ENCODE measurements at regions not wholly inside any gene's neighbourhood (a gene's known extent, or its start where the extent isn't known, plus 50 kb on each side); places are given as distances from the start of the nearest gene placed in this dataset.
"Not testable (repeated sequence)": the region's sequence is repeated elsewhere in the genome, so short reads cannot be mapped to it uniquely, and the experiment has no call there.

GRCh38 chr12:24505366-24506015 lies 443.4 kb downstream of the BCAT1 start:
- Histone ChIP-seq H3K9me1 (ENCODE audit: control insufficient read depth, extremely low read depth, insufficient read depth, low read length) (no peaks in the 10 kb centered on the region), H2AFZ (ENCODE audit: control insufficient read depth, low read length) (no peak overlapping the region), H4K20me1 (ENCODE audit: control insufficient read depth, extremely low read depth, insufficient read depth, low read length) (no peaks in the 10 kb centered on the region), H3K27ac (ENCODE audit: control insufficient read depth, insufficient read depth, low read length) (no peak overlapping the region), H3K4me1 (ENCODE audit: control insufficient read depth, extremely low read depth, insufficient read depth, low read length) (peaks cover 9% of the 10 kb centered on the region), H3K4me3 (ENCODE audit: control insufficient read depth in 2 of 3, extremely low read depth in 1 of 3, insufficient read depth in 2 of 3, low read depth in 1 of 3, low read length in 3 of 3) (no peak overlapping the region), H3K36me3 (ENCODE audit: control insufficient read depth in 2 of 2, extremely low read depth in 1 of 2, insufficient read depth in 2 of 2, low read length in 2 of 2) (no peaks in the 10 kb centered on the region), H3K79me2 (ENCODE audit: control insufficient read depth, insufficient read depth, low read length) (no peaks in the 10 kb centered on the region), H3K9ac (ENCODE audit: control insufficient read depth, extremely low read depth, insufficient read depth, low read length) (no peak overlapping the region), H3K9me3 (ENCODE audit: control insufficient read depth, low read depth, low read length) (no peaks in the 10 kb centered on the region), H3K4me2 (ENCODE audit: control insufficient read depth, extremely low read depth, insufficient read depth, low read depth, low read length) (no peak overlapping the region), H3K27me3 (ENCODE audit: control insufficient read depth, extremely low read depth, insufficient read depth, low read length) (no peaks in the 10 kb centered on the region)
- FAIRE-seq (no peak), DNase-seq (ENCODE audit: low read depth, low spot score) (no peak)
- dilution Hi-C loops (cut with MboI; ENCODE audit: extremely low pct_ligation_motif_present, low sequenced_read_pairs), result no loop called here
- TF ChIP-seq EZH2 (IDR thresholded peaks at IDR 0.05; ENCODE audit: low read length) (no peak), CTCF (optimal IDR thresholded peaks at IDR 0.05 in 1 of 3, IDR thresholded peaks at IDR 0.05 in 1 of 3, conservative IDR thresholded peaks at IDR 0.05 in 1 of 3; ENCODE audit: extremely low read depth in 1 of 3, insufficient read depth in 2 of 3, low read length in 3 of 3) (no peak)

- H3K9me3 ChIP-seq (ENCODE audit: control insufficient read depth, low read depth, low read length); H3K9ac ChIP-seq (ENCODE audit: control insufficient read depth, extremely low read depth, insufficient read depth, low read length); H3K27ac ChIP-seq (ENCODE audit: control insufficient read depth, insufficient read depth, low read length); H3K79me2 ChIP-seq (ENCODE audit: control insufficient read depth, insufficient read depth, low read length); H2AFZ ChIP-seq (ENCODE audit: control insufficient read depth, low read length); dilution Hi-C loops (cut with MboI; ENCODE audit: extremely low pct_ligation_motif_present, low sequenced_read_pairs); H3K9me1 ChIP-seq (ENCODE audit: control insufficient read depth, extremely low read depth, insufficient read depth, low read length); H3K36me3 ChIP-seq (ENCODE audit: control insufficient read depth in 2 of 2, extremely low read depth in 1 of 2, insufficient read depth in 2 of 2, low read length in 2 of 2); H3K4me2 ChIP-seq (ENCODE audit: control insufficient read depth, extremely low read depth, insufficient read depth, low read depth, low read length); H3K27me3 ChIP-seq (ENCODE audit: control insufficient read depth, extremely low read depth, insufficient read depth, low read length); H3K4me3 ChIP-seq (ENCODE audit: control insufficient read depth in 2 of 3, extremely low read depth in 1 of 3, insufficient read depth in 2 of 3, low read depth in 1 of 3, low read length in 3 of 3); H4K20me1 ChIP-seq (ENCODE audit: control insufficient read depth, extremely low read depth, insufficient read depth, low read length); FAIRE-seq; DNase-seq (ENCODE audit: low read depth, low spot score): not testable (repeated sequence)
- peaks cover 24% of the 10 kb centered on the region for H3K4me1 ChIP-seq (ENCODE audit: control insufficient read depth, extremely low read depth, insufficient read depth, low read length)
Observed at GRCh38 chr12:24503477-24503876, 445.4 kb downstream of the BCAT1 start.

- no peak for DNase-seq (ENCODE audit: low read depth, low spot score)
- Histone ChIP-seq H3K36me3 (ENCODE audit: control insufficient read depth in 2 of 2, extremely low read depth in 1 of 2, insufficient read depth in 2 of 2, low read length in 2 of 2) (no peaks in the 10 kb centered on the region), H3K4me2 (ENCODE audit: control insufficient read depth, extremely low read depth, insufficient read depth, low read depth, low read length) (peak overlapping the region; percentile 80), H4K20me1 (ENCODE audit: control insufficient read depth, extremely low read depth, insufficient read depth, low read length) (no peaks in the 10 kb centered on the region), H3K9ac (ENCODE audit: control insufficient read depth, extremely low read depth, insufficient read depth, low read length) (no peak overlapping the region), H3K9me3 (ENCODE audit: control insufficient read depth, low read depth, low read length) (no peaks in the 10 kb centered on the region), H3K27ac (ENCODE audit: control insufficient read depth, insufficient read depth, low read length) (peak overlapping the region; percentile 54), H3K4me1 (ENCODE audit: control insufficient read depth, extremely low read depth, insufficient read depth, low read length) (peaks cover 31% of the 10 kb centered on the region), H3K9me1 (ENCODE audit: control insufficient read depth, extremely low read depth, insufficient read depth, low read length) (no peaks in the 10 kb centered on the region), H3K27me3 (ENCODE audit: control insufficient read depth, extremely low read depth, insufficient read depth, low read length) (no peaks in the 10 kb centered on the region), H3K79me2 (ENCODE audit: control insufficient read depth, insufficient read depth, low read length) (no peaks in the 10 kb centered on the region), H2AFZ (ENCODE audit: control insufficient read depth, low read length) (peak overlapping the region; percentile 50), H3K4me3 (ENCODE audit: control insufficient read depth in 2 of 3, extremely low read depth in 1 of 3, insufficient read depth in 2 of 3, low read depth in 1 of 3, low read length in 3 of 3) (peak overlapping the region in 2 of 3 experiments; percentile 13 to 30)
- TF ChIP-seq EZH2 (IDR thresholded peaks at IDR 0.05; ENCODE audit: low read length) (no peak), CTCF (optimal IDR thresholded peaks at IDR 0.05 in 1 of 3, IDR thresholded peaks at IDR 0.05 in 1 of 3, conservative IDR thresholded peaks at IDR 0.05 in 1 of 3; ENCODE audit: extremely low read depth in 1 of 3, insufficient read depth in 2 of 3, low read length in 3 of 3) (no peak)
- dilution Hi-C loops (cut with MboI; ENCODE audit: extremely low pct_ligation_motif_present, low sequenced_read_pairs), result no loop called here
- peak; percentile 74 for FAIRE-seq
Observed at GRCh38 chr12:24500831-24501230, 448.1 kb downstream of the BCAT1 start.

Measured in keratinocyte (primary cell).